ENCODE measurements at regions not wholly inside any gene's neighbourhood (a gene's known extent, or its start where the extent isn't known, plus 50 kb on each side); places are given as distances from the start of the nearest gene placed in this dataset.

GRCh38 chrX:42519666-42520231 lies 258.2 kb downstream of the PPP1R2C start:
- peak; percentile 15 for DNase-seq (ENCODE audit: low spot score)

GRCh38 chrX:42515939-42516338 lies 262.0 kb downstream of the PPP1R2C start:
- no peak for DNase-seq (ENCODE audit: low spot score)

GRCh38 chrX:42505016-42505415 lies 272.9 kb downstream of the PPP1R2C start:
- no peak for DNase-seq (ENCODE audit: low spot score)

- DNase-seq (ENCODE audit: low spot score) = no peak
Observed at GRCh38 chrX:42499620-42500019, 278.3 kb downstream of the PPP1R2C start.

- no peak for DNase-seq (ENCODE audit: low spot score)
Observed at GRCh38 chrX:42497356-42497755, 280.6 kb downstream of the PPP1R2C start.

- no peak for DNase-seq (ENCODE audit: low spot score)
Observed at GRCh38 chrX:42496239-42496638, 281.7 kb downstream of the PPP1R2C start.

- no peak for DNase-seq (ENCODE audit: low spot score)
Observed at GRCh38 chrX:42495139-42495538, 282.8 kb downstream of the PPP1R2C start.

GRCh38 chrX:42491137-42491907 lies 286.6 kb downstream of the PPP1R2C start:
- DNase-seq (ENCODE audit: low spot score) = no peak

- DNase-seq (ENCODE audit: low spot score) = no peak
Observed at GRCh38 chrX:42490111-42490510, 287.9 kb downstream of the PPP1R2C start.

- no peak for DNase-seq (ENCODE audit: low spot score)
Observed at GRCh38 chrX:42485601-42486000, 292.4 kb downstream of the PPP1R2C start.

- no peak for DNase-seq (ENCODE audit: low spot score)
Observed at GRCh38 chrX:42484233-42484632, 293.7 kb downstream of the PPP1R2C start.

- no peak for DNase-seq (ENCODE audit: low spot score)
Observed at GRCh38 chrX:42477396-42477795, 300.6 kb downstream of the PPP1R2C start.

GRCh38 chrX:42472727-42473126 lies 305.2 kb downstream of the PPP1R2C start:
- no peak for DNase-seq (ENCODE audit: low spot score)

GRCh38 chrX:42466332-42467046 lies 311.5 kb downstream of the PPP1R2C start:
- no peak for DNase-seq (ENCODE audit: low spot score)

GRCh38 chrX:42465821-42466220 lies 312.1 kb downstream of the PPP1R2C start:
- no peak for DNase-seq (ENCODE audit: low spot score)

GRCh38 chrX:42463706-42464490 lies 314.1 kb downstream of the PPP1R2C start:
- DNase-seq (ENCODE audit: low spot score) = no peak

GRCh38 chrX:42462917-42463316 lies 315.0 kb downstream of the PPP1R2C start:
- no peak for DNase-seq (ENCODE audit: low spot score)

- no peak for DNase-seq (ENCODE audit: low spot score)
Observed at GRCh38 chrX:42460706-42461105, 317.3 kb downstream of the PPP1R2C start.

- no peak for DNase-seq (ENCODE audit: low spot score)
Observed at GRCh38 chrX:42459735-42460134, 318.2 kb downstream of the PPP1R2C start.

GRCh38 chrX:42456176-42456700 lies 321.7 kb downstream of the PPP1R2C start:
- no peak for DNase-seq (ENCODE audit: low spot score)

- DNase-seq (ENCODE audit: low spot score) = no peak
Observed at GRCh38 chrX:42450228-42450627, 327.7 kb downstream of the PPP1R2C start.

GRCh38 chrX:42443267-42443666 lies 334.7 kb downstream of the PPP1R2C start:
- DNase-seq (ENCODE audit: low spot score) = no peak
